HG02623 (cell line): ENCODE measurements at regions not wholly inside any gene's neighbourhood (a gene's known extent, or its start where the extent isn't known, plus 50 kb on each side); places are given as distances from the start of the nearest gene placed in this dataset.
"Not testable (repeated sequence)": the region's sequence is repeated elsewhere in the genome, so short reads cannot be mapped to it uniquely, and the experiment has no call there.

Experiments
- ATAC-seq: cut with Tn5 transposase; IDR thresholded peaks from one replicate; pipeline ENCODE4 v1.9.1; 2021; ENCODE audit warnings: moderate library complexity; ENCODE audit not compliant: unreplicated experiment

- ATAC-seq, result no peak
Observed at GRCh38 chr6:105745464-105746129, 340.5 kb upstream of the PRDM1 start.

GRCh38 chr6:105744815-105745214 lies 341.3 kb upstream of the PRDM1 start:
- ATAC-seq, result no peak

- no peak for ATAC-seq
Observed at GRCh38 chr6:105740946-105741645, 338.2 kb upstream of the PREP start.

GRCh38 chr6:105739764-105740163 lies 336.9 kb upstream of the PREP start:
- ATAC-seq, result no peak

- no peak for ATAC-seq
Observed at GRCh38 chr6:105733556-105734162, 330.8 kb upstream of the PREP start.

- no peak for ATAC-seq
Observed at GRCh38 chr6:105728995-105729394, 326.1 kb upstream of the PREP start.

GRCh38 chr6:105726902-105727655 lies 324.2 kb upstream of the PREP start:
- no peak for ATAC-seq

- ATAC-seq, result no peak
Observed at GRCh38 chr6:105714846-105715245, 312.0 kb upstream of the PREP start.

- ATAC-seq, result no peak
Observed at GRCh38 chr6:105713474-105714118, 310.7 kb upstream of the PREP start.

- no peak for ATAC-seq
Observed at GRCh38 chr6:105711216-105711615, 308.3 kb upstream of the PREP start.

- ATAC-seq, result no peak
Observed at GRCh38 chr6:105705608-105706007, 302.7 kb upstream of the PREP start.

GRCh38 chr6:105695461-105695860 lies 292.6 kb upstream of the PREP start:
- ATAC-seq, result no peak

- ATAC-seq, result no peak
Observed at GRCh38 chr6:105692613-105693215, 289.8 kb upstream of the PREP start.

- no peak for ATAC-seq
Observed at GRCh38 chr6:105691971-105692370, 289.1 kb upstream of the PREP start.

- no peak for ATAC-seq
Observed at GRCh38 chr6:105691081-105691480, 288.2 kb upstream of the PREP start.

- no peak for ATAC-seq
Observed at GRCh38 chr6:105688573-105688972, 285.7 kb upstream of the PREP start.

GRCh38 chr6:105686793-105687192 lies 283.9 kb upstream of the PREP start:
- ATAC-seq, result not testable (repeated sequence)

GRCh38 chr6:105681061-105681460 lies 278.2 kb upstream of the PREP start:
- ATAC-seq, result no peak

- no peak for ATAC-seq
Observed at GRCh38 chr6:105680131-105680530, 277.2 kb upstream of the PREP start.

- no peak for ATAC-seq
Observed at GRCh38 chr6:105678516-105678915, 275.6 kb upstream of the PREP start.
